ENCODE measurements at regions not wholly inside any gene's neighbourhood (a gene's known extent, or its start where the extent isn't known, plus 50 kb on each side); places are given as distances from the start of the nearest gene placed in this dataset.

- no peaks in the 10 kb centered on the region for H3K36me3 Mint-ChIP-seq
- DNase-seq (ENCODE audit: low spot score), result no peak
- H3K4me3 Mint-ChIP-seq, result no peak overlapping the region
- ChIA-PET CTCF (no interaction called here), POLR2A (no interaction called here)
- H3K27me3 Mint-ChIP-seq (ENCODE audit: low read depth), result peaks cover 2% of the 10 kb centered on the region
- H3K9me3 Mint-ChIP-seq, result peaks cover 4% of the 10 kb centered on the region
- H3K27ac Mint-ChIP-seq, result no peak overlapping the region
- TF ChIP-seq ZNF532 (CRISPR knock-in tag; IDR thresholded peaks at IDR 0.05; ENCODE audit: borderline replicate concordance), result no peak
- no peak for TF ChIP-seq CREM (CRISPR knock-in tag; IDR thresholded peaks at IDR 0.05)
- no peak for TF ChIP-seq EMX1 (CRISPR knock-in tag; IDR thresholded peaks at IDR 0.05)
- TF ChIP-seq SMAD4 (CRISPR knock-in tag; IDR thresholded peaks at IDR 0.05), result no peak
- TF ChIP-seq ZNF281 (CRISPR knock-in tag; IDR thresholded peaks at IDR 0.05), result no peak
- no peak for TF ChIP-seq FOXJ3 (CRISPR knock-in tag; IDR thresholded peaks at IDR 0.05; ENCODE audit: borderline replicate concordance)
- no peak for TF ChIP-seq MAX (CRISPR knock-in tag; IDR thresholded peaks at IDR 0.05)
- TF ChIP-seq ZSCAN18 (CRISPR knock-in tag; IDR thresholded peaks at IDR 0.05), result no peak
- no peak for TF ChIP-seq PRRX2 (CRISPR knock-in tag; IDR thresholded peaks at IDR 0.05)
- TF ChIP-seq CTCF (IDR thresholded peaks at IDR 0.05), result no peak
- TF ChIP-seq TP53 (CRISPR knock-in tag; IDR thresholded peaks at IDR 0.05), result no peak
- TF ChIP-seq AR (CRISPR knock-in tag; IDR thresholded peaks at IDR 0.05), result no peak
- no peak for TF ChIP-seq ATF2 (CRISPR knock-in tag; IDR thresholded peaks at IDR 0.05; ENCODE audit: borderline replicate concordance, low read depth)
- TF ChIP-seq ZNF317 (CRISPR knock-in tag; IDR thresholded peaks at IDR 0.05; ENCODE audit: borderline replicate concordance, low read depth), result no peak
- no peak for TF ChIP-seq ZNF396 (CRISPR knock-in tag; IDR thresholded peaks at IDR 0.05; ENCODE audit: borderline replicate concordance)
- ATAC-seq, result no peak
- no peaks in the 10 kb centered on the region for H3K4me1 Mint-ChIP-seq
These were observed 144.1 kb upstream of the CES5A start for GRCh38 chr16:56019274-56019673.
